ENCODE measurements at regions not wholly inside any gene's neighbourhood (a gene's known extent, or its start where the extent isn't known, plus 50 kb on each side); places are given as distances from the start of the nearest gene placed in this dataset.
A peak's percentile ranks its signal among the peaks of the same experiment; 100 is the strongest.

- H3K36me3 ChIP-seq (ENCODE audit: control insufficient read depth, insufficient read depth, low read length): no peaks in the 10 kb centered on the region
- H3K4me3 ChIP-seq (ENCODE audit: low read length): no peak overlapping the region
- H3K27ac ChIP-seq (ENCODE audit: low read length): no peak overlapping the region
- no peaks in the 10 kb centered on the region for H3K27me3 ChIP-seq (ENCODE audit: control insufficient read depth, insufficient read depth, low read length)
- H3K4me1 ChIP-seq (ENCODE audit: control insufficient read depth, insufficient read depth, low read length): no peaks in the 10 kb centered on the region
- H3K9me3 ChIP-seq (ENCODE audit: control insufficient read depth, low read depth, low read length): peaks cover 2% of the 10 kb centered on the region
- no peak for DNase-seq
- 43% methylated on average over 1 of the region's 5 CpGs for WGBS (ENCODE audit: insufficient coverage, low lambda C conversion rate)
Measured at GRCh38 chr2:12928197-12928774, 211.6 kb downstream of the TRIB2 start.

- H3K9me3 ChIP-seq (ENCODE audit: control insufficient read depth, low read depth, low read length): peaks cover 2% of the 10 kb centered on the region
- 29% methylated on average over 1 of the region's 4 CpGs for WGBS (ENCODE audit: insufficient coverage, low lambda C conversion rate)
- H3K27me3 ChIP-seq (ENCODE audit: control insufficient read depth, insufficient read depth, low read length): no peaks in the 10 kb centered on the region
- no peaks in the 10 kb centered on the region for H3K36me3 ChIP-seq (ENCODE audit: control insufficient read depth, insufficient read depth, low read length)
- no peaks in the 10 kb centered on the region for H3K4me1 ChIP-seq (ENCODE audit: control insufficient read depth, insufficient read depth, low read length)
- no peak for DNase-seq
- no peak overlapping the region for H3K4me3 ChIP-seq (ENCODE audit: low read length)
- H3K27ac ChIP-seq (ENCODE audit: low read length): no peak overlapping the region
Measured at GRCh38 chr2:12928775-12929401, 212.2 kb downstream of the TRIB2 start.

- peaks cover 2% of the 10 kb centered on the region for H3K9me3 ChIP-seq (ENCODE audit: control insufficient read depth, low read depth, low read length)
- H3K4me3 ChIP-seq (ENCODE audit: low read length): no peak overlapping the region
- H3K27me3 ChIP-seq (ENCODE audit: control insufficient read depth, insufficient read depth, low read length): no peaks in the 10 kb centered on the region
- H3K27ac ChIP-seq (ENCODE audit: low read length): no peak overlapping the region
- no peaks in the 10 kb centered on the region for H3K4me1 ChIP-seq (ENCODE audit: control insufficient read depth, insufficient read depth, low read length)
- no peak for DNase-seq
- no peaks in the 10 kb centered on the region for H3K36me3 ChIP-seq (ENCODE audit: control insufficient read depth, insufficient read depth, low read length)
- no CpG with 5 or more reads among the region's 3 CpGs for WGBS (ENCODE audit: insufficient coverage, low lambda C conversion rate)
Measured at GRCh38 chr2:12929758-12930157, 213.0 kb downstream of the TRIB2 start.

DNA sequence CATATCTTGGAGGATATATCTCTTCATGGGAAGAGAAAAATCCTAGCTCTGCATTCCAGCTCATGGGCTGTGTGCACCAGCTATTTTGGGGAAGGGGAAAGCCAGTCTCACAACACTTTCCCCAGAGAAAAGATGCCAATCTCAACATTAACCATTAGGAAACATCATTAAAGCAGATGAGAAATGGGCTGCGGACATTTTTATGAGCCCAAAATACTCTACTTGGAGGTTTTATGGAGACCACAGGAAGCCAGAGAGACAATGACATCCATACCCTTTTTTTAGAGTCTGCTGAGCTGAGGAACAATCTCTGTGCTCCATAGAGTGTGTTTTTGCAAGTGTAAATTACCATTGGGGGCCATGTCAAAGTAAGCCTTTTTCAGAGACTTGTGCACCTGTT is 213.7 kb downstream of the TRIB2 start:
- Histone ChIP-seq H3K4me3 (ENCODE audit: low read length) (no peak overlapping the region), H3K4me1 (ENCODE audit: control insufficient read depth, insufficient read depth, low read length) (no peaks in the 10 kb centered on the region), H3K9me3 (ENCODE audit: control insufficient read depth, low read depth, low read length) (peaks cover 2% of the 10 kb centered on the region), H3K27me3 (ENCODE audit: control insufficient read depth, insufficient read depth, low read length) (no peaks in the 10 kb centered on the region), H3K36me3 (ENCODE audit: control insufficient read depth, insufficient read depth, low read length) (no peaks in the 10 kb centered on the region), H3K27ac (ENCODE audit: low read length) (no peak overlapping the region)
- no CpG with 5 or more reads among the region's 1 CpG for WGBS (ENCODE audit: insufficient coverage, low lambda C conversion rate)
- no peak for DNase-seq

DNA sequence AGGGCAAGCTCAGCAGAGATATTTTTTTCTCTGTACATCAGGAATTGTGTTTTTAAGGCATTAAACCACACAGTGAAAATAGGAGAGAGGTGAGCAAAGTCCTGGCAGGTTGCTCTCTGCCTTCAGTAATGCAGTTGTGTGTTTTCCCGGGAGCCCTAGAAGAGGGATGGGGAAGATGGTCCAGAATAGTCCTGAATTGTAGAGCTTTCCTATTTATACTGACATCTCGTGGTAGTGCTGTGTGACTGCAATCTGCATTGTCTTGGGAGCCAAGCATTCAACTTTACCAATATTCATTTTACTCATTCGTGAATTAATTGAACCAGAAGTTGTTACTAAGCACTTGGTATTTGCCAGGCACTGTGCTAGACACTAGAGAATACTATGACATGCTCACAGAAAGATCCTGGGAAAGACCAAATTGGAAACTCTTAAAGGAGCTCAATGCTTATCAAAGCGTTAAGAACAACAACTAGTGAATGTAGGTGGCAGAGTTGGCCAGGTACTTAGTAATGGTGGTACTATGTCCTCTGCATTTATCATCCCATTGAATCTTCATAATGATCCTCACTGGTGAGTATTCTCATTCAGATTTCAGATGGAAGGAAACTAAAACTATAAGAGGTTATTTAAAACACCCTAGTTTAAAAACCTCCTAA is 214.6 kb downstream of the TRIB2 start:
- no peaks in the 10 kb centered on the region for H3K36me3 ChIP-seq (ENCODE audit: control insufficient read depth, insufficient read depth, low read length)
- no peak overlapping the region for H3K27ac ChIP-seq (ENCODE audit: low read length)
- H3K4me3 ChIP-seq (ENCODE audit: low read length): no peak overlapping the region
- WGBS (ENCODE audit: insufficient coverage, low lambda C conversion rate): no CpG with 5 or more reads among the region's 4 CpGs
- H3K27me3 ChIP-seq (ENCODE audit: control insufficient read depth, insufficient read depth, low read length): no peaks in the 10 kb centered on the region
- H3K9me3 ChIP-seq (ENCODE audit: control insufficient read depth, low read depth, low read length): peaks cover 2% of the 10 kb centered on the region
- peak; percentile 10 to 12 for DNase-seq
- H3K4me1 ChIP-seq (ENCODE audit: control insufficient read depth, insufficient read depth, low read length): no peaks in the 10 kb centered on the region

GRCh38 chr2:12932192-12932591 is 215.5 kb downstream of the TRIB2 start:
- WGBS (ENCODE audit: insufficient coverage, low lambda C conversion rate): 80% methylated on average over 1 of the region's 3 CpGs
- Histone ChIP-seq H3K4me1 (ENCODE audit: control insufficient read depth, insufficient read depth, low read length) (no peaks in the 10 kb centered on the region), H3K27me3 (ENCODE audit: control insufficient read depth, insufficient read depth, low read length) (no peaks in the 10 kb centered on the region), H3K9me3 (ENCODE audit: control insufficient read depth, low read depth, low read length) (no peaks in the 10 kb centered on the region), H3K4me3 (ENCODE audit: low read length) (no peak overlapping the region), H3K27ac (ENCODE audit: low read length) (no peak overlapping the region), H3K36me3 (ENCODE audit: control insufficient read depth, insufficient read depth, low read length) (no peaks in the 10 kb centered on the region)
- no peak for DNase-seq

DNA sequence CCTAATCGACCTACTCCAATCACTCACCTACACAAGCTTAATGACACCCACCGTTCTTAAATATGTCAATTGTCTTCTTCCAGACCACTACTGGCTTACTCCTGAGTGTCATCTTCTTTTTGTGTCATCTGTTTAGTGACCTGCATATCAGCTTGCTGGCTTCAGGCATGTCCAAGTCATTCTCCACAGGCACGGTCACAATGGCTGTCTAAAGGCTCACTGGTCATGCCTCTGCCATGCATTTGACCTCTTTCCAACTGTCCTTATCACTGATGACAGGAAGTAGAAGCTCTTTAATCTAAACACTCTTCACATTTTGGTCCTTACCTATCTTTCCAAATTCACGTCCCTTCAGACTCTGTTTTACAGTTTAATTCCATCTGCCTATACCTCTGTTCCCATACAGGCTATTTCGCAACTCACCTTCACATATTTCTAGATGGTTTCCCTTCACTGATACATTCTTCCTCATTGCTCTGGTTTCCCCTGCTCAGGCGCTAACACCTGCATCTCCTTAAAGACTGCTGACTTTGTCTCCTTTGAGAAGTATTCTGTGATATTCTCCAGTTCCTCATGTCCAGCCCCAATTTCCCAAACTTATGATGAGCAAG is 217.5 kb downstream of the TRIB2 start:
- DNase-seq: no peak
- H3K27ac ChIP-seq (ENCODE audit: low read length): no peak overlapping the region
- no peaks in the 10 kb centered on the region for H3K4me1 ChIP-seq (ENCODE audit: control insufficient read depth, insufficient read depth, low read length)
- H3K27me3 ChIP-seq (ENCODE audit: control insufficient read depth, insufficient read depth, low read length): no peaks in the 10 kb centered on the region
- 96% methylated on average over 3 of the region's 6 CpGs for WGBS (ENCODE audit: insufficient coverage, low lambda C conversion rate)
- no peaks in the 10 kb centered on the region for H3K9me3 ChIP-seq (ENCODE audit: control insufficient read depth, low read depth, low read length)
- H3K36me3 ChIP-seq (ENCODE audit: control insufficient read depth, insufficient read depth, low read length): no peaks in the 10 kb centered on the region
- no peak overlapping the region for H3K4me3 ChIP-seq (ENCODE audit: low read length)

DNA sequence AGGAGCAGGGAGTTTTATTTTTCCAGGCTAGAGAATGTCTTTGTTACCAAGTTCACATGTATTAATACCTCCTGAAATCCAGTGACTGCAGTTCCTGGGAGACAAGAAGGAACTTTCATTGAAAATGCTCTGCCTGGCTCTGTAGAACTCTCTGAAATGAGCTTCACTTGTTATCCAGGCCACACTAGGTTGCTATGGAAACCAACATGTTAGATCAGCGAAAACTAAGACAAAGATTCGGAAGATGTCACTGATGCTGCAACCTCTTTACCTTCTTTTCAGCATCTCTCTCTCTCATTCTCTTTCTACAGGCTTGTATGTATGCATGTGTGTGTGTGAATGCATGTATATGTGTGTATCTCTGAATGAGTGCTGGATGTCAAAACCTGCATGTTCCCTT is 218.5 kb downstream of the TRIB2 start:
- Histone ChIP-seq H3K4me1 (ENCODE audit: control insufficient read depth, insufficient read depth, low read length) (no peaks in the 10 kb centered on the region), H3K27ac (ENCODE audit: low read length) (no peak overlapping the region), H3K9me3 (ENCODE audit: control insufficient read depth, low read depth, low read length) (no peaks in the 10 kb centered on the region), H3K4me3 (ENCODE audit: low read length) (no peak overlapping the region), H3K27me3 (ENCODE audit: control insufficient read depth, insufficient read depth, low read length) (no peaks in the 10 kb centered on the region), H3K36me3 (ENCODE audit: control insufficient read depth, insufficient read depth, low read length) (no peaks in the 10 kb centered on the region)
- DNase-seq: no peak
- no CpG with 5 or more reads among the region's 2 CpGs for WGBS (ENCODE audit: insufficient coverage, low lambda C conversion rate)

DNA sequence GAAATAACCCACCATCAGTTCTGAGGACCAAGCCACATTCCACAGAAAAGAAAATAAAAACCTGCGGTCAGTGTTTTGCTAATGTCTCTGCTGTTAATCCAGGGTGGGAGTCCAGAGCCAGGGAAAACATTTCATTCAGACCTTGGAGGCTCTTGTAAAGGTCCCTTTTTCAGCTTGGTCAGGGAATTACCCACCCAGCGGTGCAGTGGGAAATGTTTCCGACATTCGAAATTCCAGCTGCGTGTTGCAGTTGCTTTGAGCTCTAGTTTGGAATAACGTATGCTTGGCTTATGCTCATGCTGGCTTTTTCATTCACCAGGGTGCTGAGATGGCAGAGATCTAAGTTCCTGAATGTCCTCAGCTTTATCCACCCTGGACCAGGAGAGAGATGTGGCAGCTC is 219.1 kb downstream of the TRIB2 start:
- no peaks in the 10 kb centered on the region for H3K27me3 ChIP-seq (ENCODE audit: control insufficient read depth, insufficient read depth, low read length)
- no peak for DNase-seq
- no peaks in the 10 kb centered on the region for H3K9me3 ChIP-seq (ENCODE audit: control insufficient read depth, low read depth, low read length)
- H3K4me1 ChIP-seq (ENCODE audit: control insufficient read depth, insufficient read depth, low read length): no peaks in the 10 kb centered on the region
- no peaks in the 10 kb centered on the region for H3K36me3 ChIP-seq (ENCODE audit: control insufficient read depth, insufficient read depth, low read length)
- no CpG with 5 or more reads among the region's 6 CpGs for WGBS (ENCODE audit: insufficient coverage, low lambda C conversion rate)
- H3K4me3 ChIP-seq (ENCODE audit: low read length): no peak overlapping the region
- H3K27ac ChIP-seq (ENCODE audit: low read length): no peak overlapping the region

DNA sequence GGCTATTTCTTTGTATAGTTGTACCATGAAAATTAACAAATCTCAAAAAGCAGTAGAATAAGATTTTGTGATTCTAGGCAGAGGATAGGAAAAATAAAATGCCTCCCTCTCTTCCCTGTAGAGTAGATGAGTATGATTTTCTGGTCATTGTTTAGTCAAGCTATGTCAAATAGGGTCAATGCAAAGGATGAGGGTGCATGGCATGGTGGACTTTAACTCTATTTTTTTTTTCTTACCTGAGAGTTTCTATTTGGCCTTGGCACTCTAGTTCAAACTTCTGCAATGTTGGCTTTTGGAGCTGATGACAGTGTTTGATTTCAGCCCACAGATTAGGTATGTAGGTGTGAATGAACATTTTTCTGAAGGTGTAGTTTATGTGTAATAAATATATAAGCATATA is 224.5 kb downstream of the TRIB2 start:
- Histone ChIP-seq H3K27ac (ENCODE audit: low read length) (no peak overlapping the region), H3K4me1 (ENCODE audit: control insufficient read depth, insufficient read depth, low read length) (no peaks in the 10 kb centered on the region), H3K27me3 (ENCODE audit: control insufficient read depth, insufficient read depth, low read length) (no peaks in the 10 kb centered on the region), H3K4me3 (ENCODE audit: low read length) (no peak overlapping the region), H3K9me3 (ENCODE audit: control insufficient read depth, low read depth, low read length) (no peaks in the 10 kb centered on the region), H3K36me3 (ENCODE audit: control insufficient read depth, insufficient read depth, low read length) (no peaks in the 10 kb centered on the region)
- no peak for DNase-seq
